Caco-2 (cell line): ENCODE measurements at regions not wholly inside any gene's neighbourhood (a gene's known extent, or its start where the extent isn't known, plus 50 kb on each side); places are given as distances from the start of the nearest gene placed in this dataset.

ENCODE experiments used
- BruUV-seq: library from RNA; stranded (reverse); fragments of 400-500 nt; replicated peaks from 2 replicates; lab custom pipeline; 2021; lab: Mats Ljungman, UMichigan
- CTCF ChIA-PET: fragments of 300-600 bp; sonication (Branson Sonifier 250); formaldehyde crosslinking; loops from one replicate; lab custom pipeline; 2022; ENCODE audit warnings: antibody characterized with exemption; lab: Charles Lee
- POLR2A ChIA-PET: fragments of 300-600 bp; sonication (Branson Sonifier 250); formaldehyde crosslinking; loops from one replicate; lab custom pipeline; 2022; ENCODE audit warnings: antibody characterized with exemption; lab: Charles Lee
- DNase-seq, 2 experiments: peaks; one replicate each; pipeline versions ENCODE4 v3.0.0 to v3.0.0-alpha.2; 2020 to 2022
- H3K27me3 ChIP-seq: replicated peaks from 2 replicates; pipeline ENCODE4 v1.6.0; 2011; ENCODE audit warnings: low read length; ENCODE audit not compliant: control insufficient read depth, insufficient read depth
- H3K36me3 ChIP-seq: 2 replicates; pipeline ENCODE4 v1.5.1; 2011; ENCODE audit warnings: low read length; ENCODE audit not compliant: control insufficient read depth, insufficient read depth
- H3K4me1 ChIP-seq: fragments of 250-450 bp; sonication (Bioruptor Pico); 2 replicates; pipeline ENCODE4 v1.5.1; 2020; ENCODE audit warnings: mild to moderate bottlenecking
- H3K4me3 ChIP-seq: 2 replicates; pipeline ENCODE4 v1.5.1; 2011; ENCODE audit warnings: low read depth, mild to moderate bottlenecking, control low read depth, low read length
- H3K9me3 ChIP-seq: fragments of 250-450 bp; sonication (Bioruptor Pico); 2 replicates; pipeline ENCODE4 v1.5.1; 2020; ENCODE audit warnings: mild to moderate bottlenecking, moderate library complexity
- H3K27ac Mint-ChIP-seq: one replicate; pipeline ENCODE4 v1.8.0; 2022; ENCODE audit warnings: mixed read lengths; ENCODE audit not compliant: unreplicated experiment
- H3K27me3 Mint-ChIP-seq: one replicate; pipeline ENCODE4 v1.8.0; 2022; ENCODE audit warnings: mixed read lengths; ENCODE audit not compliant: insufficient read depth, unreplicated experiment
- H3K36me3 Mint-ChIP-seq: one replicate; pipeline ENCODE4 v1.8.0; 2022; ENCODE audit warnings: mild to moderate bottlenecking, mixed read lengths; ENCODE audit not compliant: insufficient read depth, unreplicated experiment
- H3K4me1 Mint-ChIP-seq: one replicate; pipeline ENCODE4 v1.8.0; 2022; ENCODE audit warnings: low read depth, mixed read lengths; ENCODE audit not compliant: unreplicated experiment
- H3K4me3 Mint-ChIP-seq: one replicate; pipeline ENCODE4 v1.8.0; 2022; ENCODE audit warnings: mild to moderate bottlenecking, moderate library complexity, mixed read lengths; ENCODE audit not compliant: unreplicated experiment
- H3K9me3 Mint-ChIP-seq: one replicate; pipeline ENCODE4 v1.8.0; 2022; ENCODE audit warnings: mixed read lengths; ENCODE audit not compliant: unreplicated experiment
- intact Hi-C: fragments of 100-400 bp; cut with micrococcal nuclease; formaldehyde crosslinking; loops from one replicate; pipeline ENCODE4 v1.10.0; 2022; ENCODE audit not compliant: unreplicated experiment
- TF ChIP-seq, protein P1 (sequence below), 2 experiments: fragments of 200-600 bp in 1 of 2; IDR thresholded peaks; 1 replicate in 1 of 2; 2 replicates in 1 of 2; pipeline versions ENCODE4 v1.5.1 to v1.8.0; 2011 to 2022; ENCODE audit warnings: antibody characterized with exemption in 1 of 2, control low read depth in 1 of 2, inconsistent platforms in 1 of 2, low read depth in 1 of 2, low read length in 1 of 2, mild to moderate bottlenecking in 1 of 2, moderate library complexity in 1 of 2; ENCODE audit not compliant: insufficient read depth in 1 of 2, severe bottlenecking in 1 of 2, unreplicated experiment in 1 of 2

DNA sequence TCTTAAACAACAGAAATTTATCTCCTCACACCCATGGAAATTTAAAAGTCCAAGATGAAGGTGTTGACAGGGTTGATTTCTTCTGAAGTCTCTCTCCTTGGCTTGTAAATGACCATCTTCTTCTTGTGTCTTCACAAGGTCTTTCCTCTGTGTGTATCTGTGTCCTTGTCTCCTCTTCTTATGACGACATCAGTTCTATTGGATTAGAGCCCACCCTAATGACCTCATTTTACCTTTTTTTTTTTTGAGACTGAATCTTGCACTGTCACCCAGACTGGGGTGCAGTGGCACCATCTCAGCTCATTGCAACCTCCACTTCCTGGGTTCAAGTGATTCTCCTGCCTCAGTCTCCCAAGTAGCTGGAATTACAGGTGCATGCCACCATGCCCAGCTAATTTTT, 429.0 kb upstream of the CDH5 start:
- Mint-ChIP-seq H3K27ac (no peak overlapping the region), H3K4me3 (no peak overlapping the region), H3K27me3 (peaks cover 3% of the 10 kb centered on the region)

DNA sequence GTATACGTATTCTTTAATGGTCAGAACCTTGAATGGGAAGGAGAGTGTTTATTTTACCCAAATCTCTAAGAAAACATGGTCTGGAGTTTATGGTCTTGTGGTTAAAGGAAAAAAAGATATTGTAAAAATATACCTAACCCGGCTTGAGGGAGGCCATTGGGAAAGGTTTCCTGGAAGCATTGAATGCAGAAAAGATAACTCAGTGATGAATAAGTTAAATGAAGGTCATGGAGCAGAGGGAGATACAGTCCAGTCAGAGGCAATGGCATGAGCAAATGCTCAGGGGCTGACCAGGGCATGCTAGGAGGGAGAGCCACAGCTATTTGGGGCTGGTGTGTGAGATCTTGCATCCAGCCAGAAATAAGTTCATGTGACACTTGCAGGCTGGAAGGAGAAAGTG, 430.4 kb upstream of the CDH5 start:
- H3K4me3 ChIP-seq: no peak overlapping the region
- no TSS peak for BruUV-seq
- TF ChIP-seq, protein P1, sequence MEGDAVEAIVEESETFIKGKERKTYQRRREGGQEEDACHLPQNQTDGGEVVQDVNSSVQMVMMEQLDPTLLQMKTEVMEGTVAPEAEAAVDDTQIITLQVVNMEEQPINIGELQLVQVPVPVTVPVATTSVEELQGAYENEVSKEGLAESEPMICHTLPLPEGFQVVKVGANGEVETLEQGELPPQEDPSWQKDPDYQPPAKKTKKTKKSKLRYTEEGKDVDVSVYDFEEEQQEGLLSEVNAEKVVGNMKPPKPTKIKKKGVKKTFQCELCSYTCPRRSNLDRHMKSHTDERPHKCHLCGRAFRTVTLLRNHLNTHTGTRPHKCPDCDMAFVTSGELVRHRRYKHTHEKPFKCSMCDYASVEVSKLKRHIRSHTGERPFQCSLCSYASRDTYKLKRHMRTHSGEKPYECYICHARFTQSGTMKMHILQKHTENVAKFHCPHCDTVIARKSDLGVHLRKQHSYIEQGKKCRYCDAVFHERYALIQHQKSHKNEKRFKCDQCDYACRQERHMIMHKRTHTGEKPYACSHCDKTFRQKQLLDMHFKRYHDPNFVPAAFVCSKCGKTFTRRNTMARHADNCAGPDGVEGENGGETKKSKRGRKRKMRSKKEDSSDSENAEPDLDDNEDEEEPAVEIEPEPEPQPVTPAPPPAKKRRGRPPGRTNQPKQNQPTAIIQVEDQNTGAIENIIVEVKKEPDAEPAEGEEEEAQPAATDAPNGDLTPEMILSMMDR (IDR thresholded peaks at IDR 0.05; ENCODE audit: insufficient read depth in 1 of 2, low read depth in 1 of 2, low read length in 1 of 2, severe bottlenecking in 1 of 2, unreplicated experiment in 1 of 2): no peak
- POLR2A ChIA-PET: no interaction called here
- H3K9me3 ChIP-seq: no peaks in the 10 kb centered on the region
- Mint-ChIP-seq H3K4me1 (no peaks in the 10 kb centered on the region), H3K27me3 (peaks cover 3% of the 10 kb centered on the region), H3K27ac (no peak overlapping the region), H3K9me3 (peaks cover 26% of the 10 kb centered on the region), H3K36me3 (no peaks in the 10 kb centered on the region), H3K4me3 (no peak overlapping the region)
- intact Hi-C loops: no loop called here
- CTCF ChIA-PET: no interaction called here
- no peaks in the 10 kb centered on the region for H3K27me3 ChIP-seq
- H3K4me1 ChIP-seq: no peaks in the 10 kb centered on the region
- no peak for DNase-seq
- no peaks in the 10 kb centered on the region for H3K36me3 ChIP-seq

More for the DNA sequence above, 429.0 kb upstream of the CDH5 start:
- Mint-ChIP-seq H3K4me1 (no peaks in the 10 kb centered on the region), H3K36me3 (no peaks in the 10 kb centered on the region), H3K9me3 (peaks cover 26% of the 10 kb centered on the region)
- POLR2A ChIA-PET: no interaction called here
- CTCF ChIA-PET: no interaction called here
- H3K27me3 ChIP-seq: no peaks in the 10 kb centered on the region
- DNase-seq: no peak
- no peaks in the 10 kb centered on the region for H3K4me1 ChIP-seq
- no peaks in the 10 kb centered on the region for H3K9me3 ChIP-seq
- no TSS peak for BruUV-seq
- intact Hi-C loops: no loop called here
- no peak overlapping the region for H3K4me3 ChIP-seq
- TF ChIP-seq, protein P1 (IDR thresholded peaks at IDR 0.05; ENCODE audit: insufficient read depth in 1 of 2, low read depth in 1 of 2, low read length in 1 of 2, severe bottlenecking in 1 of 2, unreplicated experiment in 1 of 2): no peak
- H3K36me3 ChIP-seq: no peaks in the 10 kb centered on the region

DNA sequence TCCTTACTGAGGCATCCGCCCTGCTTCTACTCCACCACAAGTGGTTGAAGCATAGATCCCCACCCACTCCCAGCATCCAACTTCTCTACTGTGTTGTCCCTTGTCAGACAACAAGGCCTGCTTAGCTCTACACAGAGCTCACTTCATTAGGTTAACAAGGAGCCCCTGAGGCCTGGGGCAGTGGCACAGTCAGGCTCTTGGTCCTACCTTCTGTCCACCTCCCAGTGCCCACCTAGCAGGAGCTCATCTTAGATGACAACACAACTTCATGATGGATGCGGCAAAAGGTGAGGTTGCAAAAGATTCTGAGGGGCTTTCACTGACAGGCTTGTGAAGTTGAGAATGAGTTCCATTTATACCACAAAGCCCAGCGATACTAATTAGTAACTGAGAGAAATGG, 432.0 kb upstream of the CDH5 start:
- H3K9me3 Mint-ChIP-seq: peaks cover 26% of the 10 kb centered on the region
- Histone ChIP-seq H3K4me3 (no peak overlapping the region), H3K27me3 (no peaks in the 10 kb centered on the region), H3K9me3 (no peaks in the 10 kb centered on the region), H3K4me1 (no peaks in the 10 kb centered on the region), H3K36me3 (no peaks in the 10 kb centered on the region)
- H3K4me1 Mint-ChIP-seq: no peaks in the 10 kb centered on the region
- DNase-seq: no peak
- ChIA-PET POLR2A (interaction anchor here (0.6 kb wide), 1 partner anchor 127 kb away, joined by 3 read pairs; no protein-coding TSS in a partner anchor), CTCF (no interaction called here)
- BruUV-seq: no TSS peak
- intact Hi-C loops: no loop called here
- H3K27me3 Mint-ChIP-seq: peaks cover 3% of the 10 kb centered on the region
- TF ChIP-seq, protein P1 (IDR thresholded peaks at IDR 0.05; ENCODE audit: insufficient read depth in 1 of 2, low read depth in 1 of 2, low read length in 1 of 2, severe bottlenecking in 1 of 2, unreplicated experiment in 1 of 2): no peak
- H3K4me3 Mint-ChIP-seq: no peak overlapping the region
- H3K36me3 Mint-ChIP-seq: no peaks in the 10 kb centered on the region
- H3K27ac Mint-ChIP-seq: no peak overlapping the region
